ENCODE measurements at regions not wholly inside any gene's neighbourhood (a gene's known extent, or its start where the extent isn't known, plus 50 kb on each side); places are given as distances from the start of the nearest gene placed in this dataset.

GRCh38 chr2:167543721-167544120 lies 655.4 kb downstream of the XIRP2 start:
- TF ChIP-seq CTBP1 (IDR thresholded peaks at IDR 0.05; ENCODE audit: borderline replicate concordance), result no peak
- no peak for TF ChIP-seq SP1 (IDR thresholded peaks at IDR 0.05)
- TF ChIP-seq ZNF384 (IDR thresholded peaks at IDR 0.05), result no peak
- TF ChIP-seq ARNT (IDR thresholded peaks at IDR 0.05), result no peak
- TF ChIP-seq FOXK2 (IDR thresholded peaks at IDR 0.05), result no peak
- TF ChIP-seq NFRKB (IDR thresholded peaks at IDR 0.05), result no peak
- no peak for TF ChIP-seq LEF1 (IDR thresholded peaks at IDR 0.05; ENCODE audit: borderline replicate concordance)
- TF ChIP-seq BHLHE40 (IDR thresholded peaks at IDR 0.05; ENCODE audit: borderline replicate concordance), result no peak
- no peak for TF ChIP-seq HDGF (IDR thresholded peaks at IDR 0.05; ENCODE audit: borderline replicate concordance)
- no peak for TF ChIP-seq FOXM1 (IDR thresholded peaks at IDR 0.05; ENCODE audit: borderline replicate concordance)
